ENCODE measurements at regions not wholly inside any gene's neighbourhood (a gene's known extent, or its start where the extent isn't known, plus 50 kb on each side); places are given as distances from the start of the nearest gene placed in this dataset.

DNA sequence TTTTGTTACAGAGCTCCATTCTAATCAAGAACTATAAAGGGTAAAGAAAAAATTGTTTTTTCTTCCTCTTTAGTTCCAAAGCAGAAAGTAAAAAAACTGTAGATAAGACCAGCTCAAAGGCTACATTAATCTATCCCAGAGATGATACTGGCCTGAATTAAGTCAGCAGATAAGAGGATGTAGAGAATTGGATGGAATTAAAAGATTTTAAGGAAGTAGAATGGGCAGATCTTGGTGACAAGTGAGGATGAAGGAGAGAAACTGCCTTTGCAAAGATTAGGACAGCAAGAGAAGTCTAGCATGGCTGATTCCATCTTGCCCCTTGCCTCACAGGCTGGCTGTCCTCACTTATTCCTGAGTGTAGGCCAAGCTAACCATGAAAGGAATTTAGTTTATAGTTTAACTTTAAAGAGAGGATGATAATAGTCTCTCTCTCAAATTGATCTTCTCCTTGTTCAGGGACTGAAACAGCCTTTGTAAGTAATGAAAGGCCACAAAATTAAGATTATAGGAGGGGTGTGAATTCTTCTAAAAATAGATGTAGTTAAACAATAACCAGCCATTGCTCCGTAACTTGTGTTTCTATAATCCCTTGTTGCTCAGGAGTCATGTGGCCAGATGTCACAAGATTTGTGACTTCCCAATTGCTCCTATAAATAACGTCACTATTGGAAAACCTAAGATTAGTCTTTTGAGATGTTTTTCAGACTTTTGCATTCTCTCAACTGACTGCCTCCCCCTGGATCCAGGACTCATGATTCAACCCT, 265.0 kb upstream of the USP24 start:
- Histone ChIP-seq H4K91ac (ENCODE audit: insufficient read length, low read depth, low read length) (no peak overlapping the region), H3K27ac (ENCODE audit: insufficient read length, low read depth, low read length) (no peak overlapping the region), H2BK5ac (ENCODE audit: insufficient read length, low read length) (no peak overlapping the region), H4K20me1 (ENCODE audit: control insufficient read depth, insufficient read depth, insufficient read length) (no peaks in the 10 kb centered on the region), H3K9me3 (ENCODE audit: control insufficient read depth, low read depth, low read length) (no peaks in the 10 kb centered on the region), H3K23ac (ENCODE audit: insufficient read length, low read depth, low read length) (no peak overlapping the region), H2BK15ac (ENCODE audit: low read depth, low read length) (no peak overlapping the region), H3K56ac (ENCODE audit: insufficient read length, low read depth, low read length) (no peak overlapping the region), H3K79me1 (ENCODE audit: insufficient read depth, low read depth, low read length, poor library complexity, severe bottlenecking) (no peaks in the 10 kb centered on the region), H3K4me1 (ENCODE audit: insufficient read depth, low read length) (no peaks in the 10 kb centered on the region), H3K9ac (ENCODE audit: extremely low read depth, insufficient read length, low read length) (no peak overlapping the region), H3K27me3 (ENCODE audit: insufficient read depth, low read length) (no peaks in the 10 kb centered on the region), H3K14ac (ENCODE audit: insufficient read depth, low read length) (no peak overlapping the region), H3K4ac (ENCODE audit: low read depth, low read length) (no peak overlapping the region), H2BK120ac (ENCODE audit: low read depth, low read length, poor library complexity, severe bottlenecking) (no peak overlapping the region), H3K79me2 (ENCODE audit: insufficient read depth, low read length) (no peaks in the 10 kb centered on the region), H4K8ac (replicated peaks; ENCODE audit: insufficient read length, low read depth, low read length) (no peak overlapping the region), H2AK5ac (ENCODE audit: insufficient read length, low read length) (no peak overlapping the region), H3K18ac (ENCODE audit: insufficient read length, low read depth, low read length) (no peak overlapping the region), H4K5ac (ENCODE audit: insufficient read length, low read depth, low read length) (no peak overlapping the region), H2BK20ac (ENCODE audit: low read depth, low read length, poor library complexity, severe bottlenecking) (no peak overlapping the region), H3T11ph (ENCODE audit: low read length) (no peak overlapping the region), H3K23me2 (ENCODE audit: insufficient read length, low read depth, low read length, poor library complexity, severe bottlenecking) (no peaks in the 10 kb centered on the region), H2BK12ac (ENCODE audit: insufficient read length, low read depth, low read length) (no peak overlapping the region), H2AFZ (ENCODE audit: low read length) (no peak overlapping the region), H3K4me2 (ENCODE audit: insufficient read depth, insufficient read length, low read length) (no peak overlapping the region)
- H3K27me3 Mint-ChIP-seq (ENCODE audit: low read depth), result peaks cover 2% of the 10 kb centered on the region; the same call in 1 of the 2 replicates
- no peaks in the 10 kb centered on the region for H3K36me3 Mint-ChIP-seq (ENCODE audit: insufficient read depth in 1 of 3, low read depth in 3 of 3)
- H3K4me3 Mint-ChIP-seq, result no peak overlapping the region
- no CpG with 5 or more reads among the region's 2 CpGs for WGBS (ENCODE audit: extremely low coverage, insufficient read length, low lambda C conversion rate)
- TF ChIP-seq, protein P1, sequence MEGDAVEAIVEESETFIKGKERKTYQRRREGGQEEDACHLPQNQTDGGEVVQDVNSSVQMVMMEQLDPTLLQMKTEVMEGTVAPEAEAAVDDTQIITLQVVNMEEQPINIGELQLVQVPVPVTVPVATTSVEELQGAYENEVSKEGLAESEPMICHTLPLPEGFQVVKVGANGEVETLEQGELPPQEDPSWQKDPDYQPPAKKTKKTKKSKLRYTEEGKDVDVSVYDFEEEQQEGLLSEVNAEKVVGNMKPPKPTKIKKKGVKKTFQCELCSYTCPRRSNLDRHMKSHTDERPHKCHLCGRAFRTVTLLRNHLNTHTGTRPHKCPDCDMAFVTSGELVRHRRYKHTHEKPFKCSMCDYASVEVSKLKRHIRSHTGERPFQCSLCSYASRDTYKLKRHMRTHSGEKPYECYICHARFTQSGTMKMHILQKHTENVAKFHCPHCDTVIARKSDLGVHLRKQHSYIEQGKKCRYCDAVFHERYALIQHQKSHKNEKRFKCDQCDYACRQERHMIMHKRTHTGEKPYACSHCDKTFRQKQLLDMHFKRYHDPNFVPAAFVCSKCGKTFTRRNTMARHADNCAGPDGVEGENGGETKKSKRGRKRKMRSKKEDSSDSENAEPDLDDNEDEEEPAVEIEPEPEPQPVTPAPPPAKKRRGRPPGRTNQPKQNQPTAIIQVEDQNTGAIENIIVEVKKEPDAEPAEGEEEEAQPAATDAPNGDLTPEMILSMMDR (conservative IDR thresholded peaks at IDR 0.05), result no peak
- no peak overlapping the region for H3K27ac Mint-ChIP-seq
- no peaks in the 10 kb centered on the region for H3K9me3 Mint-ChIP-seq
- no peak for DNase-seq
- no peaks in the 10 kb centered on the region for H3K4me1 Mint-ChIP-seq

Measured in H9 (cell line).